HL-60 (cell line): ENCODE measurements at regions not wholly inside any gene's neighbourhood (a gene's known extent, or its start where the extent isn't known, plus 50 kb on each side); places are given as distances from the start of the nearest gene placed in this dataset.

Experiments used
- POLR2AphosphoS5 ChIP-seq: IDR thresholded peaks from 2 replicates; pipeline ENCODE4 v1.6.1; 2012; ENCODE audit warnings: low read depth
- TF ChIP-seq, protein P1 (sequence below): IDR thresholded peaks from one replicate; pipeline ENCODE4 v1.5.1; 2011; ENCODE audit warnings: low read length, control low read depth, inconsistent platforms; ENCODE audit not compliant: insufficient read depth

GRCh38 chr4:138448169-138448568 lies 206.0 kb upstream of the SLC7A11 start:
- no peak for TF ChIP-seq POLR2AphosphoS5
- TF ChIP-seq, protein P1, sequence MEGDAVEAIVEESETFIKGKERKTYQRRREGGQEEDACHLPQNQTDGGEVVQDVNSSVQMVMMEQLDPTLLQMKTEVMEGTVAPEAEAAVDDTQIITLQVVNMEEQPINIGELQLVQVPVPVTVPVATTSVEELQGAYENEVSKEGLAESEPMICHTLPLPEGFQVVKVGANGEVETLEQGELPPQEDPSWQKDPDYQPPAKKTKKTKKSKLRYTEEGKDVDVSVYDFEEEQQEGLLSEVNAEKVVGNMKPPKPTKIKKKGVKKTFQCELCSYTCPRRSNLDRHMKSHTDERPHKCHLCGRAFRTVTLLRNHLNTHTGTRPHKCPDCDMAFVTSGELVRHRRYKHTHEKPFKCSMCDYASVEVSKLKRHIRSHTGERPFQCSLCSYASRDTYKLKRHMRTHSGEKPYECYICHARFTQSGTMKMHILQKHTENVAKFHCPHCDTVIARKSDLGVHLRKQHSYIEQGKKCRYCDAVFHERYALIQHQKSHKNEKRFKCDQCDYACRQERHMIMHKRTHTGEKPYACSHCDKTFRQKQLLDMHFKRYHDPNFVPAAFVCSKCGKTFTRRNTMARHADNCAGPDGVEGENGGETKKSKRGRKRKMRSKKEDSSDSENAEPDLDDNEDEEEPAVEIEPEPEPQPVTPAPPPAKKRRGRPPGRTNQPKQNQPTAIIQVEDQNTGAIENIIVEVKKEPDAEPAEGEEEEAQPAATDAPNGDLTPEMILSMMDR = no peak
